CD4-positive, CD25-positive, alpha-beta regulatory T cell (primary cell): ENCODE measurements at regions not wholly inside any gene's neighbourhood (a gene's known extent, or its start where the extent isn't known, plus 50 kb on each side); places are given as distances from the start of the nearest gene placed in this dataset.

Experiments used
- ATAC-seq, 2 donors: fragments of 150-1000 bp; cut with Tn5 transposase; one replicate each; pipeline ENCODE4 v1.10.0; 2021; ENCODE audit warnings: low read depth in 2 of 2, moderate number of reproducible peaks in 2 of 2, moderate library complexity in 1 of 2
- DNase-seq, 3 donors: peaks; one replicate each; pipeline versions ENCODE4 v3.0.0 to v3.0.0-alpha.2; 2012 to 2022; ENCODE audit warnings: mixed read lengths in 1 of 3
- H3K27ac ChIP-seq: one replicate; pipeline ENCODE4 v1.7.0; 2013; ENCODE audit warnings: mild to moderate bottlenecking, low read length; ENCODE audit not compliant: insufficient read depth, poor library complexity, severe bottlenecking
- H3K27me3 ChIP-seq: one replicate; pipeline ENCODE4 v1.7.0; 2013; ENCODE audit warnings: low read length; ENCODE audit not compliant: control insufficient read depth, insufficient read depth
- H3K36me3 ChIP-seq: one replicate; pipeline ENCODE4 v1.7.0; 2013; ENCODE audit warnings: mild to moderate bottlenecking, low read length, moderate library complexity; ENCODE audit not compliant: control insufficient read depth, insufficient read depth
- H3K4me1 ChIP-seq: 2 replicates; pipeline ENCODE4 v1.7.0; 2013; ENCODE audit warnings: mild to moderate bottlenecking, low read length; ENCODE audit not compliant: insufficient read depth, control insufficient read depth, poor library complexity, severe bottlenecking
- H3K4me3 ChIP-seq: one replicate; pipeline ENCODE4 v1.7.0; 2013; ENCODE audit warnings: low read depth, mild to moderate bottlenecking, low read length, moderate library complexity
- H3K9me3 ChIP-seq, 2 experiments: 1 replicate in 1 of 2; 2 replicates in 1 of 2; pipeline ENCODE4 v1.7.0; 2013; ENCODE audit warnings: low read length in 2 of 2, mild to moderate bottlenecking in 1 of 2, moderate library complexity in 1 of 2; ENCODE audit not compliant: control insufficient read depth in 2 of 2
- H3K27ac Mint-ChIP-seq, 3 donors: one replicate each; pipeline ENCODE4 v1.8.0; 2020 to 2022; ENCODE audit warnings: mild to moderate bottlenecking in 3 of 3, mixed read lengths in 3 of 3, moderate library complexity in 2 of 3
- H3K27me3 Mint-ChIP-seq: one replicate; pipeline ENCODE4 v1.8.0; 2022; ENCODE audit warnings: mild to moderate bottlenecking, mixed read lengths
- H3K36me3 Mint-ChIP-seq: one replicate; pipeline ENCODE4 v1.8.0; 2020; ENCODE audit warnings: mixed read lengths
- H3K4me1 Mint-ChIP-seq, 4 donors: one replicate each; pipeline ENCODE4 v1.8.0; 2020 to 2022; ENCODE audit warnings: mixed read lengths in 4 of 4, mild to moderate bottlenecking in 1 of 4
- H3K4me3 Mint-ChIP-seq, 4 donors: one replicate each; pipeline ENCODE4 v1.8.0; 2020 to 2022; ENCODE audit warnings: mild to moderate bottlenecking in 4 of 4, mixed read lengths in 4 of 4, moderate library complexity in 3 of 4
- H3K9me3 Mint-ChIP-seq, 7 donors: one replicate each; pipeline ENCODE4 v1.8.0; 2020 to 2022; ENCODE audit warnings: mixed read lengths in 7 of 7, mild to moderate bottlenecking in 3 of 7, moderate library complexity in 2 of 7

DNA sequence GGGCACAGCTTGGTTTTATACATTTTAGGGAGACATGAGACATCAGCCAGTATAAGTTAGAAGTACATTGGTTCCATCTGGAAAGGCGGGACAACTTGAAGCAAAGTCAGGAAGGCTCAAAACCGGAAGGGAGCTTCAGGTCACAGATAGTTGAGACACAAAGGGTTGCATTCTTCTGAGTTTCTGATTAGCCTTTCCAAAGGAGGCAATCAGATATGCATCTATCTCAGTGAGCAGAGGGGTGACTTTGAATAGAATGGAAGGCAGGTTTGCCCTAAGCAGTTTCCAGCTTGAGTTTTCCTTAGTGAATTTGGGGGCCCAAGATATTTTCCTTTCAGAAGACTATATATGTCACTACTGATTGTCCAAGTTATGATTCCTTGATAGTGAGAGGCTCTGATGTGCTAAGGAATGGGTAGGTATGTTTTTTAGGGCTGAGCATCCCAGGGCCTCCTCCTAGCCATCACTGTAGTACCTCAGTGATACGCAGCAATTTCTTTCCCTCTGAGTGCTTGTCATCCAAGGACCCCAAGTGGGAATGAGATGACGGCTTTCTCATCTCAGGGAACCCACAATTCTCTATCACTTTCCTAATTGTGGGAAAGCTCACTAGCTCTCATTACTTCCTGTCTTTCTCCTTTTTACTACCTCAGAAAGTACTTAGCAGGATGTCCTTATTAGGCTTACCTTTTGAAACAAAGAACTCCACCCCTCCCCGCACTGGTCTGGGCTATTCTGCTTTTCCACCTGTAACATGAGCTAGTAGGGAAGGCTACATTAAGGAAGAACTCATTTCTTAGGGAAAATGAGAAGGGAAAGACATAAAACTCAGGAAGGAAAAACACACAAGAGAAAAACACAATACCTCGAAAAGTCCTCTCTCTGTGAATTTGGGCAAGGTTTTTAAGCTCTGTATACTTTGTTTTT is 632.7 kb downstream of the RAPGEF2 start:
- Mint-ChIP-seq H3K27ac (no peak overlapping the region), H3K4me3 (no peak overlapping the region), H3K27me3 (no peaks in the 10 kb centered on the region), H3K4me1 (no peaks in the 10 kb centered on the region), H3K36me3 (no peaks in the 10 kb centered on the region), H3K9me3 (peaks cover 0 to 8% (median 4%) of the 10 kb centered on the region in 7 donors)
- Histone ChIP-seq H3K27ac (no peak overlapping the region), H3K36me3 (no peaks in the 10 kb centered on the region), H3K4me3 (no peak overlapping the region), H3K9me3 (no peaks in the 10 kb centered on the region), H3K27me3 (no peaks in the 10 kb centered on the region), H3K4me1 (no peaks in the 10 kb centered on the region)
- ATAC-seq (no peak), DNase-seq (no peak)

DNA sequence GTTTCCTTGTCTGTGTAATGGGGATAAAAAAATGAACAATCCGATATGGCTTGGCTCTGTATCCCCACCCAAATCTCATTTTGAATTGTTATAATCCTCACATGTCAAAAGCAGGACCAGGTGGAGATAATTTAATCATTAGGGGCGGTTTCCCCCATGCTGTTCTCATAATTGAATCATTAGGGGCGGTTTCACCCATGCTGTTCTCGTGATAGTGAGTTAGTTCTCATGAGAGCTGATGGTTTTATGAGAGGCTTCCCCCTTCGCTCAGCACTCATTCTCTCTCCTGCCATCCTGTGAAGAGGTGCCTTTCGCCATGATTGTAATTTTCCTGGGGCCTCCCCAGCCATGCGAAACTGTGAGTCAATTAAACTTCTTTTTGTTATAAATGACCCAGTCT is 633.5 kb downstream of the RAPGEF2 start:
- Mint-ChIP-seq H3K9me3 (peaks cover 0 to 7% (median 4%) of the 10 kb centered on the region in 7 donors), H3K27me3 (no peaks in the 10 kb centered on the region), H3K36me3 (no peaks in the 10 kb centered on the region), H3K27ac (no peak overlapping the region), H3K4me1 (no peaks in the 10 kb centered on the region), H3K4me3 (no peak overlapping the region)
- Histone ChIP-seq H3K36me3 (no peaks in the 10 kb centered on the region), H3K9me3 (no peaks in the 10 kb centered on the region), H3K27ac (no peak overlapping the region), H3K4me3 (no peak overlapping the region), H3K4me1 (no peaks in the 10 kb centered on the region), H3K27me3 (no peaks in the 10 kb centered on the region)
- DNase-seq (no peak), ATAC-seq (no peak)

DNA sequence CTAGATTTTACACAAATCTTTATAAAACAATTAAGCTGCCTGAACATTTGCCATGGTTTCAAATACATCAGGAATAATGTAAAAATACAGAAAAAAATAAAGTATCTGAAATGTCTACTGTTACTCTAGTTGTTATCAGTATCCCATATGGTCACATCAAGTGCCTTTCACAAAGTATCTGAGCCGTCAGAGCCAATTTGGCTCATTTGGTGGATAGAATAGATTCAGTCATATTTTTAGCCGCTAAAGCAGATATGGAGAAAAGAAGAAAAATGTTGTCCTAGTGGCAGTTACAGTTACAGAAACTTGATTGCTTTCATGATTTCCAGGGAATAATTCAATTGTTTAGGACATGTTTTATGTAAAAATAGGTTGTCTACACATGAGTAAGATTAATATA is 641.1 kb downstream of the RAPGEF2 start:
- H3K4me3 Mint-ChIP-seq: no peak overlapping the region
- no peak overlapping the region for H3K27ac Mint-ChIP-seq
- no peaks in the 10 kb centered on the region for H3K4me1 Mint-ChIP-seq
- H3K36me3 Mint-ChIP-seq: no peaks in the 10 kb centered on the region
- H3K36me3 ChIP-seq: no peaks in the 10 kb centered on the region
- H3K4me1 ChIP-seq: no peaks in the 10 kb centered on the region
- DNase-seq (no peak), ATAC-seq (no peak)
- no peak overlapping the region for H3K4me3 ChIP-seq
- H3K27ac ChIP-seq: no peak overlapping the region
- H3K27me3 Mint-ChIP-seq: no peaks in the 10 kb centered on the region
- no peaks in the 10 kb centered on the region for H3K9me3 ChIP-seq
- no peaks in the 10 kb centered on the region for H3K27me3 ChIP-seq
- H3K9me3 Mint-ChIP-seq: peaks cover 1 to 15% (median 5%) of the 10 kb centered on the region in 7 donors

DNA sequence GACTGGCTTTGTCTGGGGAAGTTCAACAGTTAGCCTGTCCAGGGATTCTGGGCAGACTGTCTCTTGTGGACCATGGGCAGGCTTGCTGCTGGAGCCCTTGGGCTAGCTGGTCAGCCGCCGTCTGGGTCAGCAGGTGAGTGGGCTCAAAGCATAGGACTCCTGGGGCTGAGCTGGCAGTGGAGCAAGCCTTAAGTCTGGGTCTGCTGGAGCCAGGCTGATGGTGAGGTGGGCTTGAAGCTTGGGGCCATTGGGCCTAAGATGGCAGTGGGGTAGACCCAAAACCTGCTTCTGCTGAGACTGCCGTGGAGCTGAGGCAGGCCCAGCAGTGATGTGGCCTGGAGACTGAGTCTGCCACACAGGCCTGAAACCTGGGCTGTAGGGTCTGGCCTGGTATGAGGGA is 645.1 kb downstream of the RAPGEF2 start:
- Histone ChIP-seq H3K36me3 (no peaks in the 10 kb centered on the region), H3K4me3 (no peak overlapping the region), H3K27ac (no peak overlapping the region), H3K4me1 (no peaks in the 10 kb centered on the region), H3K9me3 (no peaks in the 10 kb centered on the region), H3K27me3 (no peaks in the 10 kb centered on the region)
- no peaks in the 10 kb centered on the region for H3K4me1 Mint-ChIP-seq
- no peaks in the 10 kb centered on the region for H3K36me3 Mint-ChIP-seq
- H3K4me3 Mint-ChIP-seq: no peak overlapping the region
- peaks cover 0 to 24% (median 6%) of the 10 kb centered on the region in 7 donors for H3K9me3 Mint-ChIP-seq
- ATAC-seq: no peak
- DNase-seq: no peak
- no peaks in the 10 kb centered on the region for H3K27me3 Mint-ChIP-seq
- peak overlapping the region in 1 of 3 donors; percentile 46 for H3K27ac Mint-ChIP-seq

DNA sequence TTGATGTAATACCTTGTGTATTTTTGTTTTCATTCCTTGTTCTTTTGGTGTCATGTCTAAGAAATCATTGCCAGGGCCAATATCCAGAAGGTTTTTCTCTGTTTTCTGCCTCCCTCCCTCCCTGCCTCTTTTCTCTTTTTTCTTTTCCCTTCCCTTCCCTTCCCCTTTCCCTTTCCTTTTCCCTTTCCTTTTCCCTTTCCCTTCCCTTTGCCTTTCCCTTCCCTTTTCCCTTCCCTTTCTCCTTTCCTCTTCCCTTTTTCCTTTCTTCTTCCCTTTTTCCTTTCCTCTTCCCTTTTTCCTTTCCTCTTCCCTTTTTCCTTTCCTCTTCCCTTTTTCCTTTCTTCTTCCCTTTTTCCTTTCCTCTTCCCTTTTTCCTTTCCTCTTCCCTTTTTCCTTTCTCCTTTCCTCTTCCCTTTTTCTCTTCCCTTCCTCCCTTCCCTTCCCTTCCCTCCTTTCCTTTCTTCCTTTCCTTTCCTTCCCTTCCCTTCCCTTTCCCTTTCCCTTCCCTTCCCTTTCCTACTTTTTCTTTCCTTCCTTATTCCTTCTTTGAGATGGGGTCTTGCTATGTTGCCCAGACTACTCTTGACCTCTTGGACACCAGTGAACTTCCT is 646.1 kb downstream of the RAPGEF2 start:
- Mint-ChIP-seq H3K36me3 (no peaks in the 10 kb centered on the region), H3K27me3 (no peaks in the 10 kb centered on the region), H3K9me3 (peaks cover 0 to 23% (median 4%) of the 10 kb centered on the region in 7 donors), H3K27ac (no peak overlapping the region), H3K4me3 (no peak overlapping the region), H3K4me1 (no peaks in the 10 kb centered on the region)
- Histone ChIP-seq H3K4me1 (no peaks in the 10 kb centered on the region), H3K9me3 (no peaks in the 10 kb centered on the region), H3K36me3 (no peaks in the 10 kb centered on the region), H3K4me3 (no peak overlapping the region), H3K27me3 (no peaks in the 10 kb centered on the region), H3K27ac (no peak overlapping the region)
- ATAC-seq: no peak
- DNase-seq: no peak

DNA sequence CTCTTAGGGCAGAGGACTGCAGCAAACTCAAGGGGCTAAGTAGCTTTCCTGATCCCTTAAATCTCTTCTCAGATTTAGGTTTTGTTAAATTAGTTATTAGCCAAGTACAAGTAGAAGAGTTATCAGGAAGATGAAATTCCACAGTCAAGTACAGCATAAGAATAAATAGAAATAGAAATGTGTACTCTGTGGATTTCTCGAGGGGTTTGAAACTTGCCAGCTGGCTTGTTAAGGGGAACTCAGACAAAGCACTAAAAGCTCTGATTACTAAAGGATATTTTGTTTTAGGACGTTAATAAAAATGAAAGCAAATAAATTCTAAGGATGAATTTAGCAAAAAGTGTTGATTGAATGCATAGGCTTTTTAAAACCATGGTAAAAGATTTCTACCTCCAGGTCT is 654.6 kb downstream of the RAPGEF2 start:
- no peak overlapping the region for H3K27ac ChIP-seq
- peaks cover 0 to 12% (median 4%) of the 10 kb centered on the region in 7 donors for H3K9me3 Mint-ChIP-seq
- H3K9me3 ChIP-seq: no peaks in the 10 kb centered on the region
- no peak overlapping the region for H3K4me3 Mint-ChIP-seq
- H3K36me3 ChIP-seq: no peaks in the 10 kb centered on the region
- no peak overlapping the region for H3K4me3 ChIP-seq
- DNase-seq (no peak), ATAC-seq (no peak)
- H3K4me1 ChIP-seq: no peaks in the 10 kb centered on the region
- no peaks in the 10 kb centered on the region for H3K27me3 ChIP-seq
- no peaks in the 10 kb centered on the region for H3K27me3 Mint-ChIP-seq
- H3K4me1 Mint-ChIP-seq: no peaks in the 10 kb centered on the region
- H3K27ac Mint-ChIP-seq: no peak overlapping the region
- no peaks in the 10 kb centered on the region for H3K36me3 Mint-ChIP-seq

DNA sequence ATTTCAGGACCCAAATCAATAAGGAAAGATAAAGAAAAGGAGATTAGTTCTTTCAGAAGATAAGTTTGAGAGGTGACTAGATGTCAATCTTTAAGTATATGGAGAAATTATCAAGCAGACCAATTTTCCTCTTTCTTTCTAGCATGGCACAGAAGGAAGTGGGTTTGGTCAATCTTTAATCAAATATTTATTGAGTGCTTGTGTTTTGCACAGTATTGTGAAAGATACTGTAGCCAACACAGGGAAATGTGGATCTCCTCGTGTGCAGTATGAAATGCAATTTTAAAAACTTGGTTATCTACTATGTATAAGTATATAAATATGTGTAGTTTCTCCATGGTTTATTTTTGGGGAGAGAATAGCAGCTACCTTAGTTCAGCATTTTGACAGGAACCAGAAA is 655.2 kb downstream of the RAPGEF2 start:
- no peak overlapping the region for H3K4me3 Mint-ChIP-seq
- H3K36me3 Mint-ChIP-seq: no peaks in the 10 kb centered on the region
- no peaks in the 10 kb centered on the region for H3K9me3 ChIP-seq
- H3K36me3 ChIP-seq: no peaks in the 10 kb centered on the region
- no peaks in the 10 kb centered on the region for H3K4me1 Mint-ChIP-seq
- H3K27ac ChIP-seq: no peak overlapping the region
- H3K27me3 ChIP-seq: no peaks in the 10 kb centered on the region
- ATAC-seq (no peak), DNase-seq (no peak)
- H3K4me1 ChIP-seq: no peaks in the 10 kb centered on the region
- H3K27me3 Mint-ChIP-seq: no peaks in the 10 kb centered on the region
- peaks cover 0 to 12% (median 4%) of the 10 kb centered on the region in 7 donors for H3K9me3 Mint-ChIP-seq
- no peak overlapping the region for H3K27ac Mint-ChIP-seq
- H3K4me3 ChIP-seq: no peak overlapping the region

DNA sequence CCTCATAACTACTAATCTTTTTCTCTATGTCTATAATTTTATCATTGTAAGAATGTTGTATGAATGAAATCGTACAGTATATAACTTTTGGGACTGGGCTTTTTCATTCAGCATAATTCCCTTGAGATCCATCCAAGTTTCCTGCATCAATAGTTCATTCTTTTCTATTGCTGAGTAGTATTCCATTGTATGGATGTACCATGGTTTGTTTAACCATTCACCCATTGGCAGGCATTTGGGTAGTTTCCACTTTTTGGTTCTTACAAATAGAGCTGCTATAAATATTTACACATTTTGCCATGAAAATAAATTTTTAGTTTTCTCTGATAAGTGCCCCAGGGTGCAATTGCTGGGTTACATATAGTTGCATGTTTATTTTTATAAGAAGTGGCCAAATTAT is 659.8 kb downstream of the RAPGEF2 start:
- Mint-ChIP-seq H3K36me3 (no peaks in the 10 kb centered on the region), H3K9me3 (peaks cover 0 to 7% (median 0%) of the 10 kb centered on the region in 7 donors), H3K27ac (no peak overlapping the region), H3K27me3 (no peaks in the 10 kb centered on the region), H3K4me1 (no peaks in the 10 kb centered on the region), H3K4me3 (no peak overlapping the region)
- H3K36me3 ChIP-seq: no peaks in the 10 kb centered on the region
- H3K9me3 ChIP-seq: no peaks in the 10 kb centered on the region
- no peak for DNase-seq
- H3K4me3 ChIP-seq: no peak overlapping the region
- H3K4me1 ChIP-seq: no peaks in the 10 kb centered on the region
- no peak overlapping the region for H3K27ac ChIP-seq
- no peak for ATAC-seq
- H3K27me3 ChIP-seq: no peaks in the 10 kb centered on the region
